HepG2 (cell line): ENCODE measurements at regions not wholly inside any gene's neighbourhood (a gene's known extent, or its start where the extent isn't known, plus 50 kb on each side); places are given as distances from the start of the nearest gene placed in this dataset.
"Not testable (repeated sequence)": the region's sequence is repeated elsewhere in the genome, so short reads cannot be mapped to it uniquely, and the experiment has no call there.

Experiments
- CSRNP2 ChIP-seq: sonication (generic); formaldehyde crosslinking; conservative IDR thresholded peaks from 2 replicates; pipeline ENCODE4 v1.8.0; 2022; ENCODE audit warnings: low read depth, missing genetic modification reagents
- GABPA ChIP-seq, 2 experiments: IDR thresholded peaks; 2 replicates each; pipeline ENCODE4 v1.6.1; 2011 to 2016; ENCODE audit warnings: low read depth in 2 of 2, low read length in 1 of 2, missing biosample characterization in 1 of 2, missing genetic modification characterization in 1 of 2
- NR0B2 ChIP-seq: sonication (generic); formaldehyde crosslinking; IDR thresholded peaks from 2 replicates; pipeline ENCODE4 v1.4.0; 2020; ENCODE audit warnings: mild to moderate bottlenecking, missing genetic modification reagents
- ZFAT ChIP-seq: sonication (generic); formaldehyde crosslinking; conservative IDR thresholded peaks from 2 replicates; pipeline ENCODE4 v1.8.1; 2023; ENCODE audit warnings: missing genetic modification reagents, inconsistent platforms
- ZHX1 ChIP-seq: sonication (generic); formaldehyde crosslinking; IDR thresholded peaks from 2 replicates; pipeline ENCODE4 v1.8.1; 2022; ENCODE audit warnings: low read depth, mild to moderate bottlenecking, missing genetic modification reagents
- ZSCAN31 ChIP-seq: sonication (generic); formaldehyde crosslinking; IDR thresholded peaks from 2 replicates; pipeline ENCODE4 v1.5.0; 2020; ENCODE audit warnings: low read depth, mild to moderate bottlenecking, missing genetic modification reagents

- not testable (repeated sequence) for TF ChIP-seq GABPA (IDR thresholded peaks at IDR 0.05; ENCODE audit: low read depth, low read length); GABPA (CRISPR knock-in tag; IDR thresholded peaks at IDR 0.05; ENCODE audit: low read depth); NR0B2 (CRISPR knock-in tag); ZHX1 (CRISPR knock-in tag); CSRNP2 (CRISPR knock-in tag); ZFAT (CRISPR knock-in tag); ZSCAN31
These were observed 266.3 kb downstream of the STIM2 start for GRCh38 chr4:27126895-27127294.
